OCI-LY1 (cell line): ENCODE measurements at regions not wholly inside any gene's neighbourhood (a gene's known extent, or its start where the extent isn't known, plus 50 kb on each side); places are given as distances from the start of the nearest gene placed in this dataset.
A peak's percentile ranks its signal among the peaks of the same experiment; 100 is the strongest.

Experiments used
- H2AFZ ChIP-seq: fragments of 200-600 bp; sonication (generic), shearing (Covaris generic); 2 replicates; pipeline ENCODE4 v1.6.0; 2014; ENCODE audit warnings: antibody characterized with exemption, mild to moderate bottlenecking, low read length
- H3F3A ChIP-seq: fragments of 200-600 bp; sonication (generic), shearing (Covaris generic); 2 replicates; pipeline ENCODE4 v1.6.0; 2014; ENCODE audit warnings: mild to moderate bottlenecking, antibody characterized with exemption, low read length, moderate library complexity; ENCODE audit not compliant: insufficient read depth
- H3K27ac ChIP-seq: fragments of 200-600 bp; sonication (generic); 2 replicates; pipeline ENCODE4 v1.5.1; 2014; ENCODE audit warnings: low read length, mixed run types, mild to moderate bottlenecking, low read depth; ENCODE audit not compliant: poor library complexity, severe bottlenecking
- H3K27me3 ChIP-seq: fragments of 200-600 bp; sonication (generic); 2 replicates; pipeline ENCODE4 v1.6.0; 2014; ENCODE audit warnings: antibody characterized with exemption, mild to moderate bottlenecking, low read length, moderate library complexity; ENCODE audit not compliant: insufficient read depth
- H3K36me3 ChIP-seq: fragments of 200-600 bp; sonication (generic); 2 replicates; pipeline ENCODE4 v1.6.1; 2014; ENCODE audit warnings: mild to moderate bottlenecking, antibody characterized with exemption, low read length, moderate library complexity, mixed read lengths; ENCODE audit not compliant: insufficient read depth
- H3K4me1 ChIP-seq: fragments of 200-600 bp; sonication (generic); 2 replicates; pipeline ENCODE4 v1.5.1; 2014; ENCODE audit warnings: mild to moderate bottlenecking, low read length, moderate library complexity; ENCODE audit not compliant: insufficient read depth, severe bottlenecking
- H3K4me2 ChIP-seq: fragments of 200-600 bp; sonication (generic), shearing (Covaris generic); 2 replicates; pipeline ENCODE4 v1.6.1; 2014; ENCODE audit warnings: low read length
- H3K4me3 ChIP-seq: fragments of 200-600 bp; sonication (generic); 2 replicates; pipeline ENCODE4 v1.5.1; 2014; ENCODE audit warnings: low read length, low read depth, mild to moderate bottlenecking, mixed read lengths; ENCODE audit not compliant: poor library complexity, severe bottlenecking
- H3K79me2 ChIP-seq: fragments of 200-600 bp; shearing (Covaris generic); 2 replicates; pipeline ENCODE4 v1.6.1; 2016; ENCODE audit warnings: mixed run types, low read length, mixed read lengths; ENCODE audit not compliant: insufficient read depth
- H3K9ac ChIP-seq: fragments of 200-600 bp; sonication (generic), shearing (Covaris generic); 2 replicates; pipeline ENCODE4 v1.6.1; 2014; ENCODE audit warnings: mild to moderate bottlenecking, low read length, mixed read lengths
- H3K9me2 ChIP-seq: fragments of 200-600 bp; sonication (generic), shearing (Covaris generic); 2 replicates; pipeline ENCODE4 v1.6.1; 2014; ENCODE audit warnings: low read depth, mild to moderate bottlenecking, low read length, mixed read lengths
- H3K9me3 ChIP-seq: fragments of 200-600 bp; shearing (Covaris generic); 2 replicates; pipeline ENCODE4 v1.6.1; 2014; ENCODE audit warnings: low read length, mixed read lengths
- H4K20me1 ChIP-seq: fragments of 200-600 bp; sonication (generic), shearing (Covaris generic); 2 replicates; pipeline ENCODE4 v1.6.0; 2016; ENCODE audit warnings: mild to moderate bottlenecking, low read length; ENCODE audit not compliant: insufficient read depth
- EZH2 ChIP-seq: fragments of 200-600 bp; sonication (generic), shearing (Covaris generic); IDR thresholded peaks from 2 replicates; pipeline ENCODE4 v1.8.0; 2017; ENCODE audit warnings: borderline replicate concordance, mixed run types, mild to moderate bottlenecking, antibody characterized with exemption, low read length, moderate library complexity, mixed read lengths
- TF ChIP-seq, protein P1 (sequence below): fragments of 200-600 bp; sonication (generic), shearing (Covaris generic); IDR thresholded peaks from 2 replicates; pipeline ENCODE4 v1.5.1; 2017; ENCODE audit warnings: mild to moderate bottlenecking, antibody characterized with exemption, low read length, moderate library complexity, mixed read lengths

- Histone ChIP-seq H3F3A (no peaks in the 10 kb centered on the region), H3K9me2 (no peaks in the 10 kb centered on the region), H3K79me2 (no peaks in the 10 kb centered on the region), H3K36me3 (no peaks in the 10 kb centered on the region), H3K9me3 (no peaks in the 10 kb centered on the region), H2AFZ (no peak overlapping the region), H3K4me2 (no peak overlapping the region), H3K4me3 (no peak overlapping the region), H3K27ac (no peak overlapping the region), H3K4me1 (peaks cover 9% of the 10 kb centered on the region), H3K9ac (no peak overlapping the region), H4K20me1 (no peaks in the 10 kb centered on the region), H3K27me3 (no peaks in the 10 kb centered on the region)
- TF ChIP-seq, protein P1, sequence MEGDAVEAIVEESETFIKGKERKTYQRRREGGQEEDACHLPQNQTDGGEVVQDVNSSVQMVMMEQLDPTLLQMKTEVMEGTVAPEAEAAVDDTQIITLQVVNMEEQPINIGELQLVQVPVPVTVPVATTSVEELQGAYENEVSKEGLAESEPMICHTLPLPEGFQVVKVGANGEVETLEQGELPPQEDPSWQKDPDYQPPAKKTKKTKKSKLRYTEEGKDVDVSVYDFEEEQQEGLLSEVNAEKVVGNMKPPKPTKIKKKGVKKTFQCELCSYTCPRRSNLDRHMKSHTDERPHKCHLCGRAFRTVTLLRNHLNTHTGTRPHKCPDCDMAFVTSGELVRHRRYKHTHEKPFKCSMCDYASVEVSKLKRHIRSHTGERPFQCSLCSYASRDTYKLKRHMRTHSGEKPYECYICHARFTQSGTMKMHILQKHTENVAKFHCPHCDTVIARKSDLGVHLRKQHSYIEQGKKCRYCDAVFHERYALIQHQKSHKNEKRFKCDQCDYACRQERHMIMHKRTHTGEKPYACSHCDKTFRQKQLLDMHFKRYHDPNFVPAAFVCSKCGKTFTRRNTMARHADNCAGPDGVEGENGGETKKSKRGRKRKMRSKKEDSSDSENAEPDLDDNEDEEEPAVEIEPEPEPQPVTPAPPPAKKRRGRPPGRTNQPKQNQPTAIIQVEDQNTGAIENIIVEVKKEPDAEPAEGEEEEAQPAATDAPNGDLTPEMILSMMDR: peak; percentile 24; the same call in 1 of the 2 replicates
- TF ChIP-seq EZH2: no peak
Measured at GRCh38 chr3:118636841-118637240, 397.8 kb downstream of the IGSF11 start.

- Histone ChIP-seq H3K9me3 (no peaks in the 10 kb centered on the region), H3K79me2 (no peaks in the 10 kb centered on the region), H3K36me3 (no peaks in the 10 kb centered on the region), H3K9ac (no peak overlapping the region), H3K4me2 (no peak overlapping the region), H3F3A (no peaks in the 10 kb centered on the region), H4K20me1 (no peaks in the 10 kb centered on the region), H3K27me3 (no peaks in the 10 kb centered on the region), H2AFZ (no peak overlapping the region), H3K4me3 (no peak overlapping the region), H3K27ac (no peak overlapping the region), H3K4me1 (peaks cover 9% of the 10 kb centered on the region), H3K9me2 (no peaks in the 10 kb centered on the region)
- TF ChIP-seq EZH2: no peak
- TF ChIP-seq, protein P1: no peak
Measured at GRCh38 chr3:118637846-118638245, 396.8 kb downstream of the IGSF11 start.

- H2AFZ ChIP-seq: no peak overlapping the region
- no peak overlapping the region for H3K4me2 ChIP-seq
- H3K9me2 ChIP-seq: no peaks in the 10 kb centered on the region
- H3K79me2 ChIP-seq: no peaks in the 10 kb centered on the region
- H3K36me3 ChIP-seq: no peaks in the 10 kb centered on the region
- no peak overlapping the region for H3K27ac ChIP-seq
- no peak overlapping the region for H3K4me3 ChIP-seq
- TF ChIP-seq EZH2: no peak
- TF ChIP-seq, protein P1: no peak
- no peak overlapping the region for H3K9ac ChIP-seq
- H3K4me1 ChIP-seq: no peaks in the 10 kb centered on the region
- H4K20me1 ChIP-seq: no peaks in the 10 kb centered on the region
- H3K9me3 ChIP-seq: no peaks in the 10 kb centered on the region
- no peaks in the 10 kb centered on the region for H3K27me3 ChIP-seq
- no peaks in the 10 kb centered on the region for H3F3A ChIP-seq
Measured at GRCh38 chr3:118641608-118642007, 393.0 kb downstream of the IGSF11 start.
